GM12865 (cell line): ENCODE measurements at regions not wholly inside any gene's neighbourhood (a gene's known extent, or its start where the extent isn't known, plus 50 kb on each side); places are given as distances from the start of the nearest gene placed in this dataset.
"Not testable (repeated sequence)": the region's sequence is repeated elsewhere in the genome, so short reads cannot be mapped to it uniquely, and the experiment has no call there.

ENCODE experiments used
- DNase-seq: peaks from one replicate; pipeline ENCODE4 v3.0.0; 2010; ENCODE audit warnings: low read depth
- H3K4me3 ChIP-seq: 2 replicates; pipeline ENCODE4 v1.5.1; 2011; ENCODE audit warnings: mild to moderate bottlenecking, low read depth, low read length, control low read depth
- TF ChIP-seq, protein P1 (sequence below): IDR thresholded peaks from 2 replicates; pipeline ENCODE4 v1.5.1; 2011; ENCODE audit warnings: low read length, control low read depth, low read depth, inconsistent platforms; ENCODE audit not compliant: insufficient read depth; ENCODE audit errors: missing control alignments

DNA sequence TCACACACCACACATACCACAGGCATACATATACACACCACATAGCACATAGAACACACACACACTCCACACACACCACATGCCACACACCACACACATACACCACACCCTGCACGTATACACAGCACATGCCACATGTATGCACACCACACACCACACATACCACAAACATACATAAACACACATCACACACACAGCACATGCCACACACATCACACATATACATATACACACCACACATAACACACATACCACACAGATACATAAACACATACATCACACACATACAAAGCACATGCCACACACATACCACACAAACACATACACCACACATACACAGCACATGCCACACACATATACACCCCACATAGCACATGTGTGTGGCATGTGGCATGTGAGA is 171.1 kb downstream of the OR4M2 start:
- DNase-seq: no peak
- TF ChIP-seq, protein P1, sequence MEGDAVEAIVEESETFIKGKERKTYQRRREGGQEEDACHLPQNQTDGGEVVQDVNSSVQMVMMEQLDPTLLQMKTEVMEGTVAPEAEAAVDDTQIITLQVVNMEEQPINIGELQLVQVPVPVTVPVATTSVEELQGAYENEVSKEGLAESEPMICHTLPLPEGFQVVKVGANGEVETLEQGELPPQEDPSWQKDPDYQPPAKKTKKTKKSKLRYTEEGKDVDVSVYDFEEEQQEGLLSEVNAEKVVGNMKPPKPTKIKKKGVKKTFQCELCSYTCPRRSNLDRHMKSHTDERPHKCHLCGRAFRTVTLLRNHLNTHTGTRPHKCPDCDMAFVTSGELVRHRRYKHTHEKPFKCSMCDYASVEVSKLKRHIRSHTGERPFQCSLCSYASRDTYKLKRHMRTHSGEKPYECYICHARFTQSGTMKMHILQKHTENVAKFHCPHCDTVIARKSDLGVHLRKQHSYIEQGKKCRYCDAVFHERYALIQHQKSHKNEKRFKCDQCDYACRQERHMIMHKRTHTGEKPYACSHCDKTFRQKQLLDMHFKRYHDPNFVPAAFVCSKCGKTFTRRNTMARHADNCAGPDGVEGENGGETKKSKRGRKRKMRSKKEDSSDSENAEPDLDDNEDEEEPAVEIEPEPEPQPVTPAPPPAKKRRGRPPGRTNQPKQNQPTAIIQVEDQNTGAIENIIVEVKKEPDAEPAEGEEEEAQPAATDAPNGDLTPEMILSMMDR: no peak
- no peak overlapping the region for H3K4me3 ChIP-seq

DNA sequence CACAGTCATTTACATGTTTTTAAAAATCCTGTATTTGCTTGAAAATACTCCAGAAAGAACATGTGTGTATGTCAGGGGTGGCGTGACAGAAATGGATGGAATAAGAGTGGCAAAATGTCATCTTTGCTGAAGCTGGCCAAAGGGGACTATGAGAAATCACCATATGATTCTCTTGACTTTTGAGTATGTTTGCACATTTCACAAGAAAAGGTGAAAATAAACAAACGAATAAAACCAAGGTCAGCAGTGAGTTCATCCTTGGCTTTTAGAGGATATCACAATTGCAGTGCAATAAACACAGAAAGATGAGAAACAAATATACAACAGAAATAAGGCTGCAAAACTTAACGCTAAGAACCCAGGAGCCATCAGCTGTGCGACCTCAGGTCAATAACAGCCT is 171.7 kb downstream of the OR4M2 start:
- DNase-seq, H3K4me3 ChIP-seq: not testable (repeated sequence)

DNA sequence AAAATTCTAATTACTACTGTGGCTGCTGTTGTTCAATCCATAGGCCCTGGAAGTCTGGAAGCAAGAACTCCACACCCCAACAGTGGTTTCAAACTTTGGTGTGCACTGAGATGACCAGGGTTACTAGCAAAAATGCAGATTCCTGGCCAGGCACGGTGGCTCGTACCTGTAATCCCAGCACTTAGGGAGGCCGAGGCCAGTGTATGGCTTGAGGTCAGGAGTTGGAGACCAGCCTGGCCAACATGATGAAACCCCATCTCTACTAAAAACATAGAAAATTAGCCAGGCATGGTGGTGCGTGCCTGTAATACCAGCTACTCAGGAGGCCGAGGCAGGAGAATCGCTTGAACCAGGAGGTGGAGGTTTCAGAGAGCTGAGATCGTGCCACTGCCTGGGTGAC is 172.2 kb downstream of the OR4M2 start:
- H3K4me3 ChIP-seq, DNase-seq: not testable (repeated sequence)

- not testable (repeated sequence) for DNase-seq, H3K4me3 ChIP-seq
These were observed 172.8 kb downstream of the OR4M2 start for GRCh38 chr15:22253002-22253675.

- H3K4me3 ChIP-seq: no peak overlapping the region
- TF ChIP-seq, protein P1: no peak
- peak; percentile 67 for DNase-seq
These were observed 173.5 kb downstream of the OR4M2 start for GRCh38 chr15:22253676-22254408.

DNA sequence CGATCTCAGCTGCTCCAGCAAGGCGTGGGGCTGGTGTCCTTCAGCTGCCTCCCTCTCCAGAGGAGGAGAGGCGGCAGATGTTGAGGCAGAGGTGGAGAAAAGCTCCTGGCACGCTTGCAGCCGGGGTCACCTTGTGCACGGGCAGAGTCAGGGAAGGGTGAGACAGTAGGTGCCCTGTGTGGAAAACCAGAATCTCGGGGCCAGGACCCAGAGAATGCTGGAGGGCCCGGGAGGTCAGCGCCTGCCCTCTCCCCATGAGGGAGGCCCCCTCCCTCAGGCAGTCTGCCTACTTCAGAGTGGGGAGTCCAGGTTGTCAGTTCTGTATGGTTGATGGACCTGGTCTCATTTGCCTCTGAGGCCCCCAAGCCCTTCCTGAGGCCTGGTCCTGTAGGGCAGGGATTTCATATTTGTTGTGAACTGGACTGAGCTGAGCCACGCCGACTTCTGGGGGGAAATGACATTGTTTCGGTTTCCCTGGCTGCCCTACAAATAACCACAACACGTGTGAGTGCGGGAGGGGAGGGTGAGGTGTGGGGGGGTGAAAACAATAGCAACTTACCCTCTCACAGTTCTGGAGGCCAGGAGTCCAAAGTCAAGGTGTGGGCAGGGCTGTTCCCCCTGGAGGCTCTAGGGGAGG is 174.2 kb downstream of the OR4M2 start:
- peak; percentile 48 for DNase-seq

GRCh38 chr15:22255606-22256005 is 175.3 kb downstream of the OR4M2 start:
- not testable (repeated sequence) for DNase-seq, H3K4me3 ChIP-seq

More for the DNA sequence above, 174.2 kb downstream of the OR4M2 start:
- not testable (repeated sequence) for H3K4me3 ChIP-seq

- not testable (repeated sequence) for H3K4me3 ChIP-seq, DNase-seq
These were observed 176.2 kb downstream of the OR4M2 start for GRCh38 chr15:22256389-22257046.

- TF ChIP-seq, protein P1: no peak
- no peak overlapping the region for H3K4me3 ChIP-seq
These were observed 177.0 kb downstream of the OR4M2 start for GRCh38 chr15:22257047-22258008.

More at GRCh38 chr15:22257047-22258008, 177.0 kb downstream of the OR4M2 start:
- DNase-seq: no peak
